ENCODE measurements at regions not wholly inside any gene's neighbourhood (a gene's known extent, or its start where the extent isn't known, plus 50 kb on each side); places are given as distances from the start of the nearest gene placed in this dataset.
"Not testable (repeated sequence)": the region's sequence is repeated elsewhere in the genome, so short reads cannot be mapped to it uniquely, and the experiment has no call there.

- no peak for DNase-seq
Measured at GRCh38 chr10:119996944-119997343, 104.4 kb downstream of the SEC23IP start.

GRCh38 chr10:119997429-119997828 lies 104.9 kb downstream of the SEC23IP start:
- no peak for DNase-seq

- DNase-seq, result no peak
Measured at GRCh38 chr10:120002785-120003184, 110.3 kb downstream of the SEC23IP start.

- no peak for DNase-seq
Measured at GRCh38 chr10:120005207-120006201, 113.0 kb downstream of the SEC23IP start.

- DNase-seq, result no peak
Measured at GRCh38 chr10:120007261-120007660, 114.7 kb downstream of the SEC23IP start.

GRCh38 chr10:120011359-120012130 lies 119.0 kb downstream of the SEC23IP start:
- no peak for DNase-seq

GRCh38 chr10:120012131-120012400 lies 119.5 kb downstream of the SEC23IP start:
- DNase-seq, result no peak

- DNase-seq, result no peak
Measured at GRCh38 chr10:120012566-120012965, 120.0 kb downstream of the SEC23IP start.

GRCh38 chr10:120014031-120014430 lies 121.5 kb downstream of the SEC23IP start:
- no peak for DNase-seq

GRCh38 chr10:120015064-120015463 lies 122.5 kb downstream of the SEC23IP start:
- no peak for DNase-seq

- DNase-seq, result no peak
Measured at GRCh38 chr10:120016906-120017305, 124.4 kb downstream of the SEC23IP start.

- no peak for DNase-seq
Measured at GRCh38 chr10:120017733-120018417, 125.3 kb downstream of the SEC23IP start.

GRCh38 chr10:120018695-120019094 lies 126.2 kb downstream of the SEC23IP start:
- no peak for DNase-seq

GRCh38 chr10:120019568-120019967 lies 127.0 kb downstream of the SEC23IP start:
- DNase-seq, result no peak

GRCh38 chr10:120022357-120022756 lies 129.8 kb downstream of the SEC23IP start:
- DNase-seq, result no peak

- DNase-seq, result no peak
Measured at GRCh38 chr10:120034236-120034635, 141.7 kb downstream of the SEC23IP start.

- no peak for DNase-seq
Measured at GRCh38 chr10:120039046-120039445, 146.5 kb downstream of the SEC23IP start.

- no peak for DNase-seq
Measured at GRCh38 chr10:120039826-120040225, 147.3 kb downstream of the SEC23IP start.

GRCh38 chr10:120041807-120042559 lies 149.5 kb downstream of the SEC23IP start:
- no peak for DNase-seq

- no peak for DNase-seq
Measured at GRCh38 chr10:120042705-120043104, 150.2 kb downstream of the SEC23IP start.

GRCh38 chr10:120047373-120047772 lies 154.8 kb downstream of the SEC23IP start:
- DNase-seq, result not testable (repeated sequence)

GRCh38 chr10:120047926-120048325 lies 155.4 kb downstream of the SEC23IP start:
- no peak for DNase-seq

GRCh38 chr10:120048391-120048790 lies 155.9 kb downstream of the SEC23IP start:
- no peak for DNase-seq
